Jurkat, Clone E6-1 (cell line): ENCODE measurements at regions not wholly inside any gene's neighbourhood (a gene's known extent, or its start where the extent isn't known, plus 50 kb on each side); places are given as distances from the start of the nearest gene placed in this dataset.

Experiments
- DNase-seq: peaks from one replicate; pipeline ENCODE4 v3.0.0-alpha.2; 2011; ENCODE audit warnings: low read depth, low spot score
- H3K4me3 ChIP-seq: 2 replicates; pipeline ENCODE4 v1.5.1; 2011; ENCODE audit warnings: mild to moderate bottlenecking, low read length, control low read depth, moderate library complexity

- no peak for DNase-seq
- no peak overlapping the region for H3K4me3 ChIP-seq
Observed at GRCh38 chr14:62301911-62302310, 539.7 kb downstream of the SNAPC1 start.

GRCh38 chr14:62303437-62303836 is 541.2 kb downstream of the SNAPC1 start:
- DNase-seq: no peak
- H3K4me3 ChIP-seq: no peak overlapping the region

GRCh38 chr14:62304257-62304656 is 542.0 kb downstream of the SNAPC1 start:
- DNase-seq: no peak
- no peak overlapping the region for H3K4me3 ChIP-seq

GRCh38 chr14:62307844-62308243 is 545.6 kb downstream of the SNAPC1 start:
- no peak overlapping the region for H3K4me3 ChIP-seq
- DNase-seq: no peak

- DNase-seq: no peak
- no peak overlapping the region for H3K4me3 ChIP-seq
Observed at GRCh38 chr14:62308316-62308715, 546.1 kb downstream of the SNAPC1 start.

- no peak for DNase-seq
Observed at GRCh38 chr14:62308891-62309290, 546.7 kb downstream of the SNAPC1 start.

GRCh38 chr14:62313212-62313611 is 551.0 kb downstream of the SNAPC1 start:
- H3K4me3 ChIP-seq: no peak overlapping the region

More at GRCh38 chr14:62308891-62309290, 546.7 kb downstream of the SNAPC1 start:
- no peak overlapping the region for H3K4me3 ChIP-seq

GRCh38 chr14:62314221-62314620 is 552.0 kb downstream of the SNAPC1 start:
- DNase-seq: no peak
- no peak overlapping the region for H3K4me3 ChIP-seq

More at GRCh38 chr14:62313212-62313611, 551.0 kb downstream of the SNAPC1 start:
- DNase-seq: no peak

GRCh38 chr14:62314871-62315270 is 552.7 kb downstream of the SNAPC1 start:
- H3K4me3 ChIP-seq: no peak overlapping the region
- DNase-seq: no peak

- DNase-seq: no peak
Observed at GRCh38 chr14:62315631-62316030, 553.4 kb downstream of the SNAPC1 start.

GRCh38 chr14:62322216-62322615 is 560.0 kb downstream of the SNAPC1 start:
- no peak for DNase-seq
- no peak overlapping the region for H3K4me3 ChIP-seq

More at GRCh38 chr14:62315631-62316030, 553.4 kb downstream of the SNAPC1 start:
- no peak overlapping the region for H3K4me3 ChIP-seq

- DNase-seq: no peak
- no peak overlapping the region for H3K4me3 ChIP-seq
Observed at GRCh38 chr14:62329427-62329826, 567.2 kb downstream of the SNAPC1 start.

- no peak for DNase-seq
- H3K4me3 ChIP-seq: no peak overlapping the region
Observed at GRCh38 chr14:62347562-62348011, 585.4 kb downstream of the SNAPC1 start.

GRCh38 chr14:62357362-62357761 is 595.1 kb downstream of the SNAPC1 start:
- no peak overlapping the region for H3K4me3 ChIP-seq
- DNase-seq: no peak

GRCh38 chr14:62364161-62364560 is 601.9 kb downstream of the SNAPC1 start:
- no peak overlapping the region for H3K4me3 ChIP-seq
- no peak for DNase-seq

GRCh38 chr14:62364800-62365280 is 602.6 kb downstream of the SNAPC1 start:
- DNase-seq: no peak
- no peak overlapping the region for H3K4me3 ChIP-seq

- H3K4me3 ChIP-seq: no peak overlapping the region
- DNase-seq: no peak
Observed at GRCh38 chr14:62369919-62370560, 607.8 kb downstream of the SNAPC1 start.

GRCh38 chr14:62373944-62374343 is 611.7 kb downstream of the SNAPC1 start:
- no peak overlapping the region for H3K4me3 ChIP-seq

GRCh38 chr14:62378057-62378456 is 615.8 kb downstream of the SNAPC1 start:
- H3K4me3 ChIP-seq: no peak overlapping the region
- no peak for DNase-seq

More at GRCh38 chr14:62373944-62374343, 611.7 kb downstream of the SNAPC1 start:
- DNase-seq: no peak

GRCh38 chr14:62381311-62382070 is 619.3 kb downstream of the SNAPC1 start:
- DNase-seq: no peak
- H3K4me3 ChIP-seq: no peak overlapping the region
